GM21367 (cell line): ENCODE measurements at regions not wholly inside any gene's neighbourhood (a gene's known extent, or its start where the extent isn't known, plus 50 kb on each side); places are given as distances from the start of the nearest gene placed in this dataset.
"Not testable (repeated sequence)": the region's sequence is repeated elsewhere in the genome, so short reads cannot be mapped to it uniquely, and the experiment has no call there.

Experiments
- ATAC-seq: cut with Tn5 transposase; IDR thresholded peaks from one replicate; pipeline ENCODE4 v1.9.1; 2021; ENCODE audit not compliant: unreplicated experiment

DNA sequence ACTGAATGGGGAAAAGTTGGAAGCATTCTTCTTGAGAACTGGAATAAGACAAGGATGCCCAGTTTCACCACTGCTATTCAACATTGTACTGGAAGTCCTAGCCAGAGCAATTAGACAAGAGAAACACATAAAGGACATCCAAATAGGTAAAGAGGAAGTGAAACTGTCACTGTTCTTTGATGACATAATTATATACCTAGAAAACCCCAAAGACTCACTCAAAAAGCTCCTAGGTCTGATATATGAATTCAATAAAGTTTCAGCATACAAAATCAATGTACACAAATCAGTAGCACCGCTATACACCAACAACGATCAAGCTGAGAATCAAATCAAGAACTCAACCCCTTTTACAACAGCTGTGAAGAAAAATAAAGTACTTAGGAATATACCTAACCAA is 157.3 kb upstream of the DDHD1 start:
- ATAC-seq = peak; percentile 92

DNA sequence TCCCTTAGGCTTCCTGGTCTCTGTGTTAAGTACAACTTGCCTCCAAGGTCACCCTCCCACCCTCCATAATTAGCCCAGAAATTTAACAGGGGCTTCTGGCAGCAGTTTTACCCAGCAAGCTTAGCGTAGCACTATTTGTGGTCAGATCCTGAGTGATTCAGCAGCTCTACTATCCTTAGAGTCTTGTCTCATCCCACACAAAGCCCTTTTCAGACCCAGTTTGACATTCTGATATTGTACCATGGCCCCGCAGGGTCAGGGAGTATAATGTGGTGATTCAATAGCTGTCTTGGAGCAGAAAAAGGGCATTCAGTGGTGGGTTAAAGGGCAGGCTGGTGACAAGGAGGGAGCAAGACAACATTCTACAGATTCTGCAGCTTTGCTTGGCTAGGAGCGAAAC is 153.8 kb upstream of the DDHD1 start:
- no peak for ATAC-seq

- no peak for ATAC-seq
Observed at GRCh38 chr14:53306267-53306721, 153.2 kb upstream of the DDHD1 start.

DNA sequence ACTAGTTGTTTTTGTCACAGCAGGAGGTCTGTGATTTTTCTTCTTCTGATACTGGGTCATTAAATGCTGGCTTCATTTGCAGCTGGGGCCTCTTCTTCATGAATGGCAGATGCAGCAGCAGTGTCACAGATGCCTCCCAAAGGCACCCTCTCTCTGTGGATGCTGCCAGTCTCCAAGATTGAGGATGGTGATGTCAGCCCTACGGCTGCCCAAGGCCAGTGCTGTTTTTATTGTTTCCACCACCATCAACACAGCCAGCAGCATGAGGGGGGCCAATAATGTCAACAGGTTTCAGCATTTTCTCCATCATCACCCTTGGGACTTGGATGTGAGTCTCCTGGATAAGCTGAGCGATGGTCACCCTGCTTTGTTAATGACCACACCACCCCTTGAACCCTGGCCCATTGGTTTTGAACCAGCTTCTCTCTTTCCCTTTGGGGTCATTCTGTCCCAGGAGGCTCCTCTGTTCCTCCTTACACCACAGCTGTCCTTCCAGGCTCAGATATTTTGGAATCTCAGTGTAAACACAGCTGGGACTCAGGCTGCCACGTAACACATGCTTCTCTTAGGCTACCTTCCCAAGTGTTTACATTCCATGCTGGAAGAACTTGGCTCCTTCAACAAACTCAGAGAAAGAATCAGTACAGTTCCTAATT is 151.7 kb upstream of the DDHD1 start:
- no peak for ATAC-seq

- ATAC-seq = no peak
Observed at GRCh38 chr14:53295985-53296582, 143.0 kb upstream of the DDHD1 start.

GRCh38 chr14:53295372-53295771 is 142.2 kb upstream of the DDHD1 start:
- ATAC-seq = no peak

GRCh38 chr14:53286301-53286700 is 133.2 kb upstream of the DDHD1 start:
- ATAC-seq = no peak

DNA sequence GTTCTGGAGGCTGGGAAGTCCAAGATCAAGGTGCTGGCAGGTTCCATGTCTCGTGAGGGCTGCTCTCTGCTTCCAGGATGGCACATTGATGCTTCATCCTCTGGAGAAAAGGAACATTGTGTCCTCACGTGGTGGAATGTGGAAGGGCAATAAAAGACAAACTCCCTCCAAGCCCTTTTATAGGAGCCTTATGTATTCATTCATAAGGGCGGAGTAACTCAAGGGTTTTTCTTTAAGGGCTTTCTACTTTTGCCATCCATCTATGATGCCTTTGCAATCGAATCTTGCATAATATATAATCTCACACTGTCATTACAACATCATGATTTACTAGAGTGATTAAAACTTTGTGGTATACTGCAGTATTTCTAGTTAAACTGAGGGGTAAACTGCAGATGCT is 132.7 kb upstream of the DDHD1 start:
- ATAC-seq = no peak

DNA sequence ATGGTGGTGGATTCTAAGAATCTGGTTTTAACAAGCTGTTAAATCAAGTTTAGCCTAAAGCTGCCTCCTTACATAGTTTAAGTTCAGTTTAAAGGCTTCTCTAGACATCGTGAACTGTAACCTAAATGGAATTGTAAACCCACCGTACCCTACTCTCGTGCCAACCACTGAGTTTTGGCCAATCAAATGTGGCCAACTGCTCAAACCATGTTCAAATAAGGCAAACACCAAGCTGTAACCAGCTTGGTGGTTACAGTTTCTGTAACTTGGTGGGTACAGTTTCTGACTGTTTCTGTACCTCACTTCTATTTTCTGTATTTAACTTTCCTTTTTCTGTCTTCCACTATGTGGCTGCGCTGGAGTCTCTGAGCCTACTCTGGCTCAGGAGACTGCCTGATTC is 131.9 kb upstream of the DDHD1 start:
- no peak for ATAC-seq

GRCh38 chr14:53278602-53279506 is 125.7 kb upstream of the DDHD1 start:
- ATAC-seq = no peak

- no peak for ATAC-seq
Observed at GRCh38 chr14:53273671-53274072, 120.5 kb upstream of the DDHD1 start.

- ATAC-seq = no peak
Observed at GRCh38 chr14:53265025-53265424, 111.9 kb upstream of the DDHD1 start.

DNA sequence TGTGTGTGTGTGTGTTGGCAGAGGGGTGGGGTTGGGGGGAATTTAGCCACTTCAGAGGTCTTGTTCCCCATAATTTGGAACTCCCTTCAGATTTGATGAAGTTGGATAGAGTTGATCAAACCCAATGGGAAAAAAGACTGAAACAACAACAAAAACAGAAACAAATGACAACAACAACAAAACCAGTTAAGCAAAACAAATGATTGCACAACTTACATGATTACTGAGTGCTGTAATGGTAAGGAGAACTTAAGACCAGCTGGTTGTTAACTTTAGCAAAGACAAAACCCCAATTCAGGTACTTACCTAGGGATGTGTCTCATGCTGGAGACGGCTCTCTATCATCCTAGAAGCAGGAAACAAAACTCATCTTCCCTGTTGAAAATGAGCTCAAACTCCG is 107.8 kb upstream of the DDHD1 start:
- ATAC-seq = no peak

DNA sequence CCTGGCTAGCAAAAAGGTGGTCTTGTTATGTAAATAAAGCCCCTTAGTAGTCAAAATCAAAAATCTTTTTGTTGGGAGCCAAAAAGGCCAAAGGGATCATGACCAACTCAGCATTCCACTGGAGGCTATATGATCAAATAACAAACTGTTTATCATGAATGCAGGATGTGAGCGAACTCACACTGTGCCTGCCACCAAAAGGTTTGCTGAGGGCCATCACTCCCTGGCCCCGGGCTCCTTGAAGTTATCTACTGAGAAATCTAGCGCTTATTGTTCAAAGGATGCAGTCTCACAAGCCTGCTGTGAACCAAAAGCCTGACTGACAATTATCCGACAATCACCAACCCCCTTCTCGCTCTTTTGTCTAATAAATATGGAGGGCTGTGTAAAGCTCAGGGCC is 107.2 kb upstream of the DDHD1 start:
- ATAC-seq = no peak

- no peak for ATAC-seq
Observed at GRCh38 chr14:53252141-53252540, 99.0 kb upstream of the DDHD1 start.

DNA sequence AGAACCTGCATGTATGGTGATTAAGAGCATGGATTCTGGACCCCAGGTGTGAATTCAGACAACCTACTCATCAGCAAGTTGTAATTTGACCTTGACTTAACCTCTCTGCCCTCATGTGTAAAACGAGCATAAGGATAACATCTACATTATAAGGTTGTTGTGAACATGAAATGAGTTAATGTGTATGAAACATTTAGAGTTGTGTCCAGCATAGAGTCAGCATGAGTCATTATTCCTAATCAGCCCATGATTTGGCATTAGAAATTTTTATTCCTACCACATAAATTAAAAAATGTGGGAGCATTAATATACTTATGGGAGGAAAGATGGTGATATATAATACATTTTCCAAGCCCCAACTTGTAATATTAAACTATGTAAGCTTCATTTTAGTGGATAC is 95.9 kb upstream of the DDHD1 start:
- ATAC-seq = no peak

DNA sequence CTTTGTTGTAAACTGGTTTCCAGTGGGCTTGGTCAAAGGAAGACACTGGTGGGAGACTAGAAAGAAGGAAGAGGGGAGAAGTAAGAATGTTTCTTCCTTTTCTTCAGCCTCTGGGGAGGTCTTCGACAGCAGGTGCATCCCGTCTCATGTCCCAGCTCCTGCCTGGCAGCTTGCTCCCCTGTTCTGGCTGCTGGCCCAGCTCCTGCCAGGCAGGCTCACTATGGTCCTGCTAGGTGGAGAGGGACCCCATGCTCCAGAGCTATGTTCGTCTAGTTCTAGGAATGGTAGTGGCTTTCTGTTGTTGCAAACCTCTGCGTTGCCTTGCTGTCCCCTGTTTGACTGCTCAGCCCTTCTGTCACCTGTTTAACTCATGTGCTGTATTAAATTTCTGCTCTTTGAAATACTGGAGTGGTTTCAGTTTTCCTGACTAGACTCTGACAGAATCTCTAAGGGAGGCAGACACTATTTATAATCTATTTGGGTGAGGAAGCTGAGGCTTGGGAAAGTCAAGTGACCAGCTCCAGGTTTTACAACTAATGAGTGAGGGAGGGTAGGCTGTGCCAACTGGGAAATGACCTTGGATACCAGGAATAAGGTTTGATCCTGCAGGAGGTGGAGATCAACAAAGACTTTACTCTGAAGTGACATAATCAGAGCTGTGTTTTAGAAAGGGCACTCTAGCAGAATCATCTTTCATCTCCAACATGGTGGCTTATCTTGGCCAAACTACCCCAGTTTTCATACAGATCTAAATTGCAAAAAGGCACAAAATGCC is 94.7 kb upstream of the DDHD1 start:
- no peak for ATAC-seq

DNA sequence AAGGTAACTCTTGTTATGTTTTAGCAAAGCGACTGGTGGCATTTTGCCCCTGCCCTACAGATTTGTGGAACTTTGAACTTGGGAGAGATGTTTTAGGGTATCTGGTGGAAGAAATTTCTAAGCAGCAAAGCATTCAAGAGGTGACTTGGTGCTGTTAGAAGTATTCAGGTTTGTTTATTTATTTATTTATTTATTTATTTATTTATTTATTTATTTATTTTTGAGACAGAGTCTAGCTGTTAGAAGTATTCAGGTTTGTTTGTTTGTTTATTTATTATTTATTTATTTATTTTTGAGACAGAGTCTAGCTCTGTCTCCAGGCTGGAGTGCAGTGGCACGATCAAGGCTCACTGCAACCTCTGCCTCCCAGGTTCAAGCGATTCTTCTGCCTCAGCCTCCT is 89.8 kb upstream of the DDHD1 start:
- ATAC-seq = not testable (repeated sequence)

DNA sequence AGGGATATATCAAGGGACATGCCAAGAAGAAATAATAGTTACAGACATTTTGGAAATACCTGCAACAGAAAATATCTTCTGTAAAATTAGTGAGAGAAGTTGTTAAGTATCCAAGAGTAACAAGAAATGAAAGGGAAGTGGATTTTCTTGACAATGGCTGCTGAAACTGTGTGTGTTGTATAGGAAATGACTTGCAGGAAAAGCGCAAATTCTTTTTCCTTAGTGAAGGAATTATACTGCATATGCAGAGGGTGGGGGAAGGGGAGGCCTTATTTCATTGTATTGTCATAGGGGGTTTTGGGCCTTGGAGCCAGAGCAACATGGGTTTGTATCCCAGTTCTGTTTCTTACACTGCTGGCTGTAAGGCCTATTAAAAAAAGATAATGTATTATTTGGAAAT is 84.4 kb upstream of the DDHD1 start:
- ATAC-seq = no peak

DNA sequence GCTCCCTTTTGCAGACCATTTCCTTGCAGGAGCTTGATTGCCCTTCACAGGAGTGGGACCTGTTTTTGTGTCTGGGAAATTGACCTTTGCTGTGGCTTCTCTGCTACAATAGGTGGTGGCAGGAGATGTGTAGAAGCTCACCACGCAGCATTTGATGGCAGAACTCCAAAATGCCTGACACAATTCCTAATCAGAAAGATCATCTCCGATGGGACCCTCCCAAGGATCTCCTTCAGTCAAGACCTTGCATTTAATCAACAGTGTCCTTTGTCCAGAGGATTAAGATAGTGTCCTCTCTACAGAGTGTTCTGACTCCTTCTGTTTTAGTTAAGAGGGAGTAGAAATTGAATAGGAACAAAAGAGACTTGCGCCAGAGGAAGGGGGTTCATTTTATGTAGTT is 83.6 kb upstream of the DDHD1 start:
- no peak for ATAC-seq

GRCh38 chr14:53231171-53231570 is 78.0 kb upstream of the DDHD1 start:
- no peak for ATAC-seq
